Smooth muscle cell (in vitro differentiated cells): ENCODE measurements at regions not wholly inside any gene's neighbourhood (a gene's known extent, or its start where the extent isn't known, plus 50 kb on each side); places are given as distances from the start of the nearest gene placed in this dataset.

Source experiments
- DNase-seq: peaks from one replicate; lab custom pipeline; 2025; ENCODE audit not compliant: unreplicated experiment; lab: John Stamatoyannopoulos, UW
- H2AFZ ChIP-seq: fragments of 200-600 bp; sonication (generic); 2 replicates; pipeline ENCODE4 v1.6.0; 2016; ENCODE audit warnings: antibody characterized with exemption, low read depth, mild to moderate bottlenecking
- H3F3A ChIP-seq: fragments of 200-600 bp; sonication (generic); 2 replicates; pipeline ENCODE4 v1.6.0; 2017; ENCODE audit warnings: antibody characterized with exemption, low read depth
- H3K27ac ChIP-seq: fragments of 200-600 bp; sonication (generic); 2 replicates; pipeline ENCODE4 v1.5.1; 2016; ENCODE audit warnings: low read depth, mild to moderate bottlenecking
- H3K27me3 ChIP-seq: fragments of 200-600 bp; sonication (generic); 2 replicates; pipeline ENCODE4 v1.6.1; 2016; ENCODE audit warnings: low read depth, mild to moderate bottlenecking
- H3K36me3 ChIP-seq: fragments of 200-600 bp; sonication (generic); 2 replicates; pipeline ENCODE4 v1.5.1; 2016; ENCODE audit warnings: low read depth
- H3K4me1 ChIP-seq: fragments of 200-600 bp; sonication (generic); 2 replicates; pipeline ENCODE4 v1.5.1; 2016; ENCODE audit warnings: low read depth
- H3K4me2 ChIP-seq: fragments of 200-600 bp; sonication (generic); 2 replicates; pipeline ENCODE4 v1.6.0; 2016; ENCODE audit warnings: mild to moderate bottlenecking
- H3K4me3 ChIP-seq: fragments of 200-600 bp; sonication (generic); 2 replicates; pipeline ENCODE4 v1.5.1; 2016; ENCODE audit warnings: mild to moderate bottlenecking
- H3K79me2 ChIP-seq: fragments of 200-600 bp; sonication (generic); 2 replicates; pipeline ENCODE4 v1.6.0; 2016; ENCODE audit warnings: low read depth, mild to moderate bottlenecking
- H3K9ac ChIP-seq: fragments of 200-600 bp; sonication (generic); 2 replicates; pipeline ENCODE4 v1.6.0; 2016; ENCODE audit warnings: low read depth
- H3K9me3 ChIP-seq: fragments of 200-600 bp; sonication (generic); replicated peaks from 2 replicates; pipeline ENCODE4 v1.5.1; 2016; ENCODE audit warnings: low read depth
- H4K20me1 ChIP-seq: fragments of 200-600 bp; sonication (generic); 2 replicates; pipeline ENCODE4 v1.6.0; 2016; ENCODE audit warnings: low read depth
- CTCF ChIP-seq: fragments of 200-600 bp; sonication (generic); IDR thresholded peaks from 2 replicates; pipeline ENCODE4 v1.5.1; 2017; ENCODE audit warnings: borderline replicate concordance, mild to moderate bottlenecking, antibody characterized with exemption; ENCODE audit not compliant: insufficient read depth, poor library complexity, severe bottlenecking
- WGBS: methylation state at CpG from one replicate; pipeline ENCODE4 v1.1.7; 2016; ENCODE audit warnings: low lambda C conversion rate; 5-methylcytosine and 5-hydroxymethylcytosine counted together

- TF ChIP-seq CTCF, result no peak
- Histone ChIP-seq H3K79me2 (no peaks in the 10 kb centered on the region), H3K27me3 (no peaks in the 10 kb centered on the region), H3K27ac (no peak overlapping the region), H3K9ac (no peak overlapping the region), H4K20me1 (no peaks in the 10 kb centered on the region), H3K4me2 (no peak overlapping the region), H3K36me3 (no peaks in the 10 kb centered on the region), H3K9me3 (no peaks in the 10 kb centered on the region), H3K4me1 (no peaks in the 10 kb centered on the region), H2AFZ (peak overlapping the region; percentile 28), H3F3A (no peaks in the 10 kb centered on the region), H3K4me3 (no peak overlapping the region)
- 24% methylated on average over 4 of the region's 4 CpGs for WGBS
- DNase-seq, result no peak
Observed at GRCh38 chr9:115498303-115498702, 380.3 kb upstream of the TNC start.

DNA sequence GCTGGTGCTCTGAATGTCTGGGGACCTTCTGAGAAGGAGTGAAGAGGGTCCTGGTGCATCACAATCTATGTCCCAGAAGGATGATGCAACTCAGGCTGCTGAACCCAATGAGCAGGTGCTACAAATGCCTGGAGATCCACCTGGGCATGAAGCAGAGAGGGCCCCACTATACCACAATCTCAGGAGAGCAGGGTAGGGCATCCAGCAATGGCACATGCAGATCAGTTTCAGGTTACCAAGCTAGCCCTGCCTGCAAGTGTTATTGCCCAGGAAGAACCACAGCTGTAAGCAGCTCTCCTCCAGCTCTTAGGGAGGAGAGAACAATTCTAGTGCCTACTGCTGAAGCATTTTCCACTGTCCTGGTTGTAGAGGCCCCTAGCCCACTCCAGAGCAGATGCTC is 389.2 kb upstream of the TNC start:
- Histone ChIP-seq H4K20me1 (no peaks in the 10 kb centered on the region), H3K9me3 (no peaks in the 10 kb centered on the region), H3K4me2 (no peak overlapping the region), H3K27me3 (no peaks in the 10 kb centered on the region), H3F3A (no peaks in the 10 kb centered on the region), H3K9ac (no peak overlapping the region), H2AFZ (no peak overlapping the region), H3K36me3 (no peaks in the 10 kb centered on the region), H3K27ac (no peak overlapping the region), H3K4me1 (no peaks in the 10 kb centered on the region), H3K4me3 (no peak overlapping the region), H3K79me2 (no peaks in the 10 kb centered on the region)
- no peak for TF ChIP-seq CTCF
- DNase-seq, result no peak

GRCh38 chr9:115513148-115513547 is 395.2 kb upstream of the TNC start:
- Histone ChIP-seq H3K27me3 (no peaks in the 10 kb centered on the region), H3K4me2 (no peak overlapping the region), H3K4me1 (peaks cover 8% of the 10 kb centered on the region), H3K27ac (no peak overlapping the region), H3K9me3 (no peaks in the 10 kb centered on the region), H3K4me3 (no peak overlapping the region), H3K79me2 (no peaks in the 10 kb centered on the region), H4K20me1 (no peaks in the 10 kb centered on the region), H3K9ac (no peak overlapping the region), H3K36me3 (no peaks in the 10 kb centered on the region), H2AFZ (no peak overlapping the region), H3F3A (no peaks in the 10 kb centered on the region)
- TF ChIP-seq CTCF, result no peak
- no peak for DNase-seq
- 89% methylated on average over 3 of the region's 3 CpGs for WGBS

- Histone ChIP-seq H3K27ac (no peak overlapping the region), H4K20me1 (no peaks in the 10 kb centered on the region), H2AFZ (no peak overlapping the region), H3K36me3 (no peaks in the 10 kb centered on the region), H3K9ac (no peak overlapping the region), H3K79me2 (no peaks in the 10 kb centered on the region), H3K9me3 (no peaks in the 10 kb centered on the region), H3K4me2 (no peak overlapping the region), H3F3A (no peaks in the 10 kb centered on the region), H3K4me3 (no peak overlapping the region), H3K4me1 (peaks cover 8% of the 10 kb centered on the region), H3K27me3 (no peaks in the 10 kb centered on the region)
- no peak for DNase-seq
- no peak for TF ChIP-seq CTCF
Observed at GRCh38 chr9:115514454-115514853, 396.5 kb upstream of the TNC start.
